Endodermal cell (in vitro differentiated cells): ENCODE measurements at regions not wholly inside any gene's neighbourhood (a gene's known extent, or its start where the extent isn't known, plus 50 kb on each side); places are given as distances from the start of the nearest gene placed in this dataset.

Experiments used
- DNase-seq: peaks from one replicate; pipeline ENCODE4 v3.0.0-alpha.2; 2017
- H3K27ac ChIP-seq: 2 replicates; pipeline ENCODE4 v1.5.1; 2013; ENCODE audit warnings: mild to moderate bottlenecking, low read depth, low read length, moderate library complexity
- H3K27me3 ChIP-seq: 2 replicates; pipeline ENCODE4 v1.6.1; 2013; ENCODE audit warnings: mild to moderate bottlenecking, low read length, moderate library complexity; ENCODE audit not compliant: insufficient read depth, control insufficient read depth, poor library complexity, severe bottlenecking
- H3K36me3 ChIP-seq: 2 replicates; pipeline ENCODE4 v1.7.0; 2013; ENCODE audit warnings: mild to moderate bottlenecking, low read length, moderate library complexity; ENCODE audit not compliant: control insufficient read depth, insufficient read depth
- H3K4me1 ChIP-seq: one replicate; pipeline ENCODE4 v1.7.0; 2013; ENCODE audit warnings: low read length; ENCODE audit not compliant: control insufficient read depth, insufficient read depth
- H3K4me3 ChIP-seq: 2 replicates; pipeline ENCODE4 v1.5.1; 2013; ENCODE audit warnings: mild to moderate bottlenecking, low read length, moderate library complexity
- H3K9ac ChIP-seq: 2 replicates; pipeline ENCODE4 v1.6.1; 2013; ENCODE audit warnings: mild to moderate bottlenecking, low read length, moderate library complexity; ENCODE audit not compliant: poor library complexity, severe bottlenecking; ENCODE audit errors: extremely low read depth
- H3K9me3 ChIP-seq: 2 replicates; pipeline ENCODE4 v1.6.1; 2013; ENCODE audit warnings: mild to moderate bottlenecking, low read length, moderate library complexity; ENCODE audit not compliant: control insufficient read depth
- H3K27ac Mint-ChIP-seq: 2 replicates; pipeline ENCODE4 v1.8.0; 2020; ENCODE audit warnings: mixed read lengths
- H3K27me3 Mint-ChIP-seq: 2 replicates; pipeline ENCODE4 v1.8.0; 2021; ENCODE audit warnings: mild to moderate bottlenecking, mixed read lengths; ENCODE audit not compliant: insufficient read depth
- H3K36me3 Mint-ChIP-seq: 2 replicates; pipeline ENCODE4 v1.8.0; 2020; ENCODE audit warnings: low read depth, mixed read lengths
- H3K4me1 Mint-ChIP-seq: 2 replicates; pipeline ENCODE4 v1.8.0; 2020; ENCODE audit warnings: mixed read lengths
- H3K4me3 Mint-ChIP-seq: 2 replicates; pipeline ENCODE4 v1.8.0; 2020; ENCODE audit warnings: mild to moderate bottlenecking, moderate library complexity, mixed read lengths
- H3K9me3 Mint-ChIP-seq: 2 replicates; pipeline ENCODE4 v1.8.0; 2020; ENCODE audit warnings: mild to moderate bottlenecking, mixed read lengths
- CTCF ChIP-seq: fragments of 200-600 bp; sonication (generic); conservative IDR thresholded peaks from 2 replicates; pipeline ENCODE4 v1.5.0; 2021; ENCODE audit warnings: antibody characterized with exemption, mild to moderate bottlenecking
- WGBS, 2 experiments: methylation state at CpG; one replicate each; pipeline versions ENCODE4 v1.1.5 to v1.1.7; 2013; ENCODE audit warnings: missing lambda C conversion rate in 2 of 2, mixed read lengths in 1 of 2; ENCODE audit not compliant: insufficient coverage in 1 of 2, insufficient read length in 1 of 2; 5-methylcytosine and 5-hydroxymethylcytosine counted together

GRCh38 chr4:160810941-160811340 is 1352.9 kb downstream of the FSTL5 start:
- no peak for DNase-seq
- no peaks in the 10 kb centered on the region for H3K4me1 Mint-ChIP-seq
- H3K4me3 ChIP-seq, result no peak overlapping the region
- no peaks in the 10 kb centered on the region for H3K36me3 Mint-ChIP-seq
- TF ChIP-seq CTCF, result no peak
- no peak overlapping the region for H3K27ac ChIP-seq
- no peak overlapping the region for H3K4me3 Mint-ChIP-seq
- no peaks in the 10 kb centered on the region for H3K27me3 ChIP-seq
- 100% methylated on average over 1 of the region's 1 CpG for WGBS, 2 experiments
- H3K27me3 Mint-ChIP-seq, result no peaks in the 10 kb centered on the region
- H3K4me1 ChIP-seq, result no peaks in the 10 kb centered on the region
- no peak overlapping the region for H3K27ac Mint-ChIP-seq
- H3K36me3 ChIP-seq, result no peaks in the 10 kb centered on the region
- H3K9ac ChIP-seq, result no peak overlapping the region
- no peaks in the 10 kb centered on the region for H3K9me3 ChIP-seq
- no peaks in the 10 kb centered on the region for H3K9me3 Mint-ChIP-seq

DNA sequence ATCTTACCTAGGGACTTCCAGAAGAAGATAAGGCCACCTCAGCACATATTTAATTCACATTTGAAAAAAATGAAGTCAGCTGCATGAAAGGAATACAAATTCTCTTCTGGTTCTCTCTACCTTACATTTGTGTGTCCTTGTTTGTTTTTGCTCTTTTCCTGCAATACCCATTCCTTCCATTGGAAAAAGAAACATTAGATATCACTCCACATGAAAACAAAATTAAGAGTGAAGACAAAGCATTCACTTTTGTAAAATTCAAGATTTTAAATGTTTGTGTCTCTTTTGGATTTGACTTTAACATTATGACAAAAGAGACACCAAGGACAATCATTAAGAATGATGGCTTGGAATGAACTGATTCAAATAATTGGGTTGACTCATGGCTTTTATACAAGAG is 1351.8 kb downstream of the FSTL5 start:
- Mint-ChIP-seq H3K36me3 (no peaks in the 10 kb centered on the region), H3K4me3 (no peak overlapping the region), H3K27ac (no peak overlapping the region), H3K27me3 (no peaks in the 10 kb centered on the region), H3K4me1 (no peaks in the 10 kb centered on the region), H3K9me3 (no peaks in the 10 kb centered on the region)
- Histone ChIP-seq H3K4me1 (no peaks in the 10 kb centered on the region), H3K27ac (no peak overlapping the region), H3K27me3 (no peaks in the 10 kb centered on the region), H3K4me3 (no peak overlapping the region), H3K36me3 (no peaks in the 10 kb centered on the region), H3K9me3 (no peaks in the 10 kb centered on the region), H3K9ac (no peak overlapping the region)
- no peak for DNase-seq
- TF ChIP-seq CTCF, result peak; percentile 59

GRCh38 chr4:160814726-160815125 is 1349.1 kb downstream of the FSTL5 start:
- H3K36me3 Mint-ChIP-seq, result no peaks in the 10 kb centered on the region
- no peak overlapping the region for H3K4me3 Mint-ChIP-seq
- H3K27me3 Mint-ChIP-seq, result no peaks in the 10 kb centered on the region
- H3K27ac Mint-ChIP-seq, result no peak overlapping the region
- no peaks in the 10 kb centered on the region for H3K9me3 Mint-ChIP-seq
- Histone ChIP-seq H3K9me3 (no peaks in the 10 kb centered on the region), H3K27ac (no peak overlapping the region), H3K4me3 (no peak overlapping the region), H3K4me1 (no peaks in the 10 kb centered on the region), H3K36me3 (no peaks in the 10 kb centered on the region), H3K9ac (no peak overlapping the region), H3K27me3 (no peaks in the 10 kb centered on the region)
- DNase-seq, result no peak
- no peak for TF ChIP-seq CTCF
- no peaks in the 10 kb centered on the region for H3K4me1 Mint-ChIP-seq
